Nephron progenitor cell (in vitro differentiated cells): ENCODE measurements at regions not wholly inside any gene's neighbourhood (a gene's known extent, or its start where the extent isn't known, plus 50 kb on each side); places are given as distances from the start of the nearest gene placed in this dataset.

Source experiments
- DNase-seq: peaks from one replicate; pipeline ENCODE4 v3.0.0; 2021
- H3K27ac Mint-ChIP-seq: 2 replicates; pipeline ENCODE4 v1.8.0; 2021; ENCODE audit warnings: mild to moderate bottlenecking, moderate library complexity, mixed read lengths
- H3K27me3 Mint-ChIP-seq: 2 replicates; pipeline ENCODE4 v1.8.0; 2021; ENCODE audit warnings: mild to moderate bottlenecking, low read depth, mixed read lengths; ENCODE audit not compliant: poor library complexity
- H3K36me3 Mint-ChIP-seq: 2 replicates; pipeline ENCODE4 v1.8.0; 2021; ENCODE audit warnings: low read depth, mixed read lengths
- H3K4me1 Mint-ChIP-seq: 2 replicates; pipeline ENCODE4 v1.8.0; 2021; ENCODE audit warnings: mixed read lengths
- H3K4me3 Mint-ChIP-seq: 2 replicates; pipeline ENCODE4 v1.8.0; 2021; ENCODE audit warnings: mild to moderate bottlenecking, moderate library complexity, mixed read lengths
- H3K9me3 Mint-ChIP-seq: 2 replicates; pipeline ENCODE4 v1.8.0; 2021; ENCODE audit warnings: mild to moderate bottlenecking, moderate library complexity, mixed read lengths
- CTCF ChIP-seq: fragments of 200-600 bp; sonication (generic); IDR thresholded peaks from 2 replicates; pipeline ENCODE4 v1.5.0; 2021; ENCODE audit warnings: antibody characterized with exemption

- Mint-ChIP-seq H3K36me3 (peaks cover 38% of the 10 kb centered on the region), H3K27ac (peak overlapping the region; percentile 26)
Observed at GRCh38 chr5:123914333-123914732, 402.4 kb downstream of the CSNK1G3 start.

GRCh38 chr5:123907349-123907748 is 395.4 kb downstream of the CSNK1G3 start:
- TF ChIP-seq CTCF = no peak
- Mint-ChIP-seq H3K9me3 (no peaks in the 10 kb centered on the region), H3K27ac (no peak overlapping the region), H3K36me3 (no peaks in the 10 kb centered on the region), H3K4me1 (no peaks in the 10 kb centered on the region), H3K4me3 (no peak overlapping the region), H3K27me3 (no peaks in the 10 kb centered on the region)
- DNase-seq = no peak

More at GRCh38 chr5:123914333-123914732, 402.4 kb downstream of the CSNK1G3 start:
- no peak for DNase-seq
- Mint-ChIP-seq H3K4me3 (no peak overlapping the region), H3K9me3 (peaks cover 48% of the 10 kb centered on the region), H3K27me3 (peaks cover 4% of the 10 kb centered on the region), H3K4me1 (peaks cover 16% of the 10 kb centered on the region)
- TF ChIP-seq CTCF = no peak

- no peak for DNase-seq
- Mint-ChIP-seq H3K4me3 (no peak overlapping the region), H3K36me3 (no peaks in the 10 kb centered on the region), H3K4me1 (no peaks in the 10 kb centered on the region), H3K9me3 (no peaks in the 10 kb centered on the region), H3K27ac (no peak overlapping the region), H3K27me3 (no peaks in the 10 kb centered on the region)
- TF ChIP-seq CTCF = no peak
Observed at GRCh38 chr5:123906698-123907295, 394.8 kb downstream of the CSNK1G3 start.

- Mint-ChIP-seq H3K4me1 (peaks cover 49% of the 10 kb centered on the region), H3K4me3 (no peak overlapping the region), H3K27me3 (no peaks in the 10 kb centered on the region), H3K27ac (peak overlapping the region; percentile 16), H3K36me3 (peaks cover 15% of the 10 kb centered on the region), H3K9me3 (peaks cover 13% of the 10 kb centered on the region)
- no peak for DNase-seq
- TF ChIP-seq CTCF = no peak
Observed at GRCh38 chr5:123885081-123885480, 373.1 kb downstream of the CSNK1G3 start.

GRCh38 chr5:123882965-123883345 is 371.0 kb downstream of the CSNK1G3 start:
- no peak for DNase-seq
- H3K4me1 Mint-ChIP-seq = peaks cover 52% of the 10 kb centered on the region
- TF ChIP-seq CTCF = no peak
- H3K27ac Mint-ChIP-seq = peak overlapping the region; percentile 98
- no peaks in the 10 kb centered on the region for H3K27me3 Mint-ChIP-seq
- H3K9me3 Mint-ChIP-seq = peaks cover 13% of the 10 kb centered on the region
- peaks cover 15% of the 10 kb centered on the region for H3K36me3 Mint-ChIP-seq
- peak overlapping the region; percentile 55 for H3K4me3 Mint-ChIP-seq

- Mint-ChIP-seq H3K27ac (peak overlapping the region; percentile 98), H3K27me3 (no peaks in the 10 kb centered on the region), H3K9me3 (peaks cover 13% of the 10 kb centered on the region), H3K36me3 (peaks cover 15% of the 10 kb centered on the region), H3K4me3 (peak overlapping the region; percentile 55), H3K4me1 (peaks cover 49% of the 10 kb centered on the region)
- TF ChIP-seq CTCF = no peak
- DNase-seq = no peak
Observed at GRCh38 chr5:123882319-123882964, 370.5 kb downstream of the CSNK1G3 start.
